BE2C (cell line): ENCODE measurements at regions not wholly inside any gene's neighbourhood (a gene's known extent, or its start where the extent isn't known, plus 50 kb on each side); places are given as distances from the start of the nearest gene placed in this dataset.

Experiments used
- DNase-seq: peaks from one replicate; pipeline ENCODE4 v3.0.0-alpha.2; 2020
- H3K27me3 ChIP-seq: fragments of 250-450 bp; sonication (Bioruptor Pico); 2 replicates; pipeline ENCODE4 v1.5.1; 2020; ENCODE audit warnings: mild to moderate bottlenecking
- H3K36me3 ChIP-seq: fragments of 250-450 bp; sonication (Bioruptor Pico); 2 replicates; pipeline ENCODE4 v1.5.1; 2020; ENCODE audit warnings: mild to moderate bottlenecking
- H3K4me1 ChIP-seq: fragments of 250-450 bp; sonication (Bioruptor Pico); 2 replicates; pipeline ENCODE4 v1.5.1; 2020
- H3K4me3 ChIP-seq: 2 replicates; pipeline ENCODE4 v1.5.1; 2011; ENCODE audit warnings: low read depth, low read length
- H3K9me3 ChIP-seq: fragments of 250-450 bp; sonication (Bioruptor Pico); 2 replicates; pipeline ENCODE4 v1.5.1; 2020
- CTCF ChIP-seq: IDR thresholded peaks from 2 replicates; pipeline ENCODE4 v1.5.1; 2012; ENCODE audit warnings: mild to moderate bottlenecking, low read depth, low read length

- H3K4me1 ChIP-seq, result peaks cover 1% of the 10 kb centered on the region; the same call in 1 of the 2 replicates
- no peaks in the 10 kb centered on the region for H3K9me3 ChIP-seq
- no peak for TF ChIP-seq CTCF
- no peak overlapping the region for H3K4me3 ChIP-seq
- no peaks in the 10 kb centered on the region for H3K36me3 ChIP-seq
- no peak for DNase-seq
- H3K27me3 ChIP-seq, result no peaks in the 10 kb centered on the region
Measured at GRCh38 chr12:31228811-31229792, 96.8 kb downstream of the SINHCAF start.

GRCh38 chr12:31230004-31230403 is 95.9 kb downstream of the SINHCAF start:
- H3K4me1 ChIP-seq, result no peaks in the 10 kb centered on the region
- H3K9me3 ChIP-seq, result no peaks in the 10 kb centered on the region
- TF ChIP-seq CTCF, result no peak
- DNase-seq, result no peak
- no peak overlapping the region for H3K4me3 ChIP-seq
- H3K36me3 ChIP-seq, result no peaks in the 10 kb centered on the region
- no peaks in the 10 kb centered on the region for H3K27me3 ChIP-seq
